ENCODE measurements at regions not wholly inside any gene's neighbourhood (a gene's known extent, or its start where the extent isn't known, plus 50 kb on each side); places are given as distances from the start of the nearest gene placed in this dataset.

GRCh38 chr5:30041291-30041690, 1152.2 kb upstream of the CDH6 start:
- Histone ChIP-seq H3K4me3 (no peak overlapping the region), H3K4me1 (no peaks in the 10 kb centered on the region), H3K36me3 (no peaks in the 10 kb centered on the region), H3K9me3 (no peaks in the 10 kb centered on the region), H3K27ac (replicated peaks in 1 of 4) (no peak overlapping the region), H3K27me3 (no peaks in the 10 kb centered on the region)
- intact Hi-C loops (cut with DNase I), result no loop called here
- TF ChIP-seq CTCF (IDR thresholded peaks at IDR 0.05) (no peak), EP300 (IDR thresholded peaks at IDR 0.05) (no peak), POLR2AphosphoS5 (IDR thresholded peaks at IDR 0.05) (no peak), POLR2A (IDR thresholded peaks at IDR 0.05; ENCODE audit: low read depth) (no peak)
- 88% methylated on average over 3 of the region's 3 CpGs for WGBS
- no peak for DNase-seq (ENCODE audit: extremely low spot score)

- Histone ChIP-seq H3K4me1 (no peaks in the 10 kb centered on the region), H3K4me3 (no peak overlapping the region), H3K27me3 (no peaks in the 10 kb centered on the region), H3K9me3 (no peaks in the 10 kb centered on the region), H3K36me3 (no peaks in the 10 kb centered on the region), H3K27ac (replicated peaks in 1 of 4) (no peak overlapping the region)
- intact Hi-C loops (cut with DNase I), result no loop called here
- DNase-seq (ENCODE audit: extremely low spot score), result no peak
- 30% methylated on average over 6 of the region's 6 CpGs for WGBS
- TF ChIP-seq EP300 (IDR thresholded peaks at IDR 0.05), result no peak
- TF ChIP-seq CTCF (IDR thresholded peaks at IDR 0.05), result peak in 2 of 3 experiments; percentile 28 to 42
Measured at GRCh38 chr5:30040488-30041118, 1152.9 kb upstream of the CDH6 start.

- intact Hi-C loops (cut with DNase I), result no loop called here
- TF ChIP-seq POLR2AphosphoS5 (IDR thresholded peaks at IDR 0.05) (no peak), EP300 (IDR thresholded peaks at IDR 0.05) (no peak), POLR2A (IDR thresholded peaks at IDR 0.05; ENCODE audit: low read depth) (no peak), CTCF (IDR thresholded peaks at IDR 0.05) (no peak)
- no peak for DNase-seq (ENCODE audit: extremely low spot score)
- Histone ChIP-seq H3K36me3 (no peaks in the 10 kb centered on the region), H3K4me3 (no peak overlapping the region), H3K27me3 (no peaks in the 10 kb centered on the region), H3K27ac (replicated peaks in 1 of 4) (no peak overlapping the region), H3K9me3 (no peaks in the 10 kb centered on the region), H3K4me1 (no peaks in the 10 kb centered on the region)
Measured at GRCh38 chr5:30039379-30039778, 1154.1 kb upstream of the CDH6 start.

GRCh38 chr5:30034870-30035269, 1158.6 kb upstream of the CDH6 start:
- Histone ChIP-seq H3K9me3 (no peaks in the 10 kb centered on the region), H3K27ac (replicated peaks in 1 of 4) (no peak overlapping the region), H3K36me3 (no peaks in the 10 kb centered on the region), H3K4me1 (no peaks in the 10 kb centered on the region), H3K4me3 (no peak overlapping the region), H3K27me3 (no peaks in the 10 kb centered on the region)
- no peak for TF ChIP-seq POLR2A (IDR thresholded peaks at IDR 0.05; ENCODE audit: low read depth)
- no peak for TF ChIP-seq EP300 (IDR thresholded peaks at IDR 0.05)
- TF ChIP-seq POLR2AphosphoS5 (IDR thresholded peaks at IDR 0.05), result no peak
- no peak for TF ChIP-seq CTCF (IDR thresholded peaks at IDR 0.05)
- DNase-seq (ENCODE audit: extremely low spot score), result no peak
- WGBS, result 72% methylated on average over 2 of the region's 2 CpGs
- intact Hi-C loops (cut with DNase I), result no loop called here

- Histone ChIP-seq H3K9me3 (no peaks in the 10 kb centered on the region), H3K4me1 (no peaks in the 10 kb centered on the region), H3K27me3 (no peaks in the 10 kb centered on the region), H3K4me3 (no peak overlapping the region), H3K36me3 (no peaks in the 10 kb centered on the region), H3K27ac (replicated peaks in 1 of 4) (no peak overlapping the region)
- intact Hi-C loops (cut with DNase I), result no loop called here
- no peak for TF ChIP-seq POLR2AphosphoS5 (IDR thresholded peaks at IDR 0.05)
- no peak for TF ChIP-seq CTCF (IDR thresholded peaks at IDR 0.05)
- TF ChIP-seq EP300 (IDR thresholded peaks at IDR 0.05), result no peak
- TF ChIP-seq POLR2A (IDR thresholded peaks at IDR 0.05; ENCODE audit: low read depth), result no peak
- DNase-seq (ENCODE audit: extremely low spot score), result no peak
- WGBS, result 57% methylated on average over 2 of the region's 2 CpGs
Measured at GRCh38 chr5:30030101-30030500, 1163.4 kb upstream of the CDH6 start.
